Caco-2 (cell line): ENCODE measurements at regions not wholly inside any gene's neighbourhood (a gene's known extent, or its start where the extent isn't known, plus 50 kb on each side); places are given as distances from the start of the nearest gene placed in this dataset.

Experiments
- BruUV-seq: library from RNA; stranded (reverse); fragments of 400-500 nt; replicated peaks from 2 replicates; lab custom pipeline; 2021; lab: Mats Ljungman, UMichigan
- CTCF ChIA-PET: fragments of 300-600 bp; sonication (Branson Sonifier 250); formaldehyde crosslinking; loops from one replicate; lab custom pipeline; 2022; ENCODE audit warnings: antibody characterized with exemption; lab: Charles Lee
- POLR2A ChIA-PET: fragments of 300-600 bp; sonication (Branson Sonifier 250); formaldehyde crosslinking; loops from one replicate; lab custom pipeline; 2022; ENCODE audit warnings: antibody characterized with exemption; lab: Charles Lee
- DNase-seq, 2 experiments: peaks; one replicate each; pipeline versions ENCODE4 v3.0.0 to v3.0.0-alpha.2; 2020 to 2022
- H3K27me3 ChIP-seq: replicated peaks from 2 replicates; pipeline ENCODE4 v1.6.0; 2011; ENCODE audit warnings: low read length; ENCODE audit not compliant: control insufficient read depth, insufficient read depth
- H3K36me3 ChIP-seq: 2 replicates; pipeline ENCODE4 v1.5.1; 2011; ENCODE audit warnings: low read length; ENCODE audit not compliant: control insufficient read depth, insufficient read depth
- H3K4me1 ChIP-seq: fragments of 250-450 bp; sonication (Bioruptor Pico); 2 replicates; pipeline ENCODE4 v1.5.1; 2020; ENCODE audit warnings: mild to moderate bottlenecking
- H3K4me3 ChIP-seq: 2 replicates; pipeline ENCODE4 v1.5.1; 2011; ENCODE audit warnings: low read depth, mild to moderate bottlenecking, control low read depth, low read length
- H3K9me3 ChIP-seq: fragments of 250-450 bp; sonication (Bioruptor Pico); 2 replicates; pipeline ENCODE4 v1.5.1; 2020; ENCODE audit warnings: mild to moderate bottlenecking, moderate library complexity
- H3K27ac Mint-ChIP-seq: one replicate; pipeline ENCODE4 v1.8.0; 2022; ENCODE audit warnings: mixed read lengths; ENCODE audit not compliant: unreplicated experiment
- H3K27me3 Mint-ChIP-seq: one replicate; pipeline ENCODE4 v1.8.0; 2022; ENCODE audit warnings: mixed read lengths; ENCODE audit not compliant: insufficient read depth, unreplicated experiment
- H3K36me3 Mint-ChIP-seq: one replicate; pipeline ENCODE4 v1.8.0; 2022; ENCODE audit warnings: mild to moderate bottlenecking, mixed read lengths; ENCODE audit not compliant: insufficient read depth, unreplicated experiment
- H3K4me1 Mint-ChIP-seq: one replicate; pipeline ENCODE4 v1.8.0; 2022; ENCODE audit warnings: low read depth, mixed read lengths; ENCODE audit not compliant: unreplicated experiment
- H3K4me3 Mint-ChIP-seq: one replicate; pipeline ENCODE4 v1.8.0; 2022; ENCODE audit warnings: mild to moderate bottlenecking, moderate library complexity, mixed read lengths; ENCODE audit not compliant: unreplicated experiment
- H3K9me3 Mint-ChIP-seq: one replicate; pipeline ENCODE4 v1.8.0; 2022; ENCODE audit warnings: mixed read lengths; ENCODE audit not compliant: unreplicated experiment
- intact Hi-C: fragments of 100-400 bp; cut with micrococcal nuclease; formaldehyde crosslinking; loops from one replicate; pipeline ENCODE4 v1.10.0; 2022; ENCODE audit not compliant: unreplicated experiment
- TF ChIP-seq, protein P1 (sequence below), 2 experiments: fragments of 200-600 bp in 1 of 2; IDR thresholded peaks; 1 replicate in 1 of 2; 2 replicates in 1 of 2; pipeline versions ENCODE4 v1.5.1 to v1.8.0; 2011 to 2022; ENCODE audit warnings: antibody characterized with exemption in 1 of 2, control low read depth in 1 of 2, inconsistent platforms in 1 of 2, low read depth in 1 of 2, low read length in 1 of 2, mild to moderate bottlenecking in 1 of 2, moderate library complexity in 1 of 2; ENCODE audit not compliant: insufficient read depth in 1 of 2, severe bottlenecking in 1 of 2, unreplicated experiment in 1 of 2

DNA sequence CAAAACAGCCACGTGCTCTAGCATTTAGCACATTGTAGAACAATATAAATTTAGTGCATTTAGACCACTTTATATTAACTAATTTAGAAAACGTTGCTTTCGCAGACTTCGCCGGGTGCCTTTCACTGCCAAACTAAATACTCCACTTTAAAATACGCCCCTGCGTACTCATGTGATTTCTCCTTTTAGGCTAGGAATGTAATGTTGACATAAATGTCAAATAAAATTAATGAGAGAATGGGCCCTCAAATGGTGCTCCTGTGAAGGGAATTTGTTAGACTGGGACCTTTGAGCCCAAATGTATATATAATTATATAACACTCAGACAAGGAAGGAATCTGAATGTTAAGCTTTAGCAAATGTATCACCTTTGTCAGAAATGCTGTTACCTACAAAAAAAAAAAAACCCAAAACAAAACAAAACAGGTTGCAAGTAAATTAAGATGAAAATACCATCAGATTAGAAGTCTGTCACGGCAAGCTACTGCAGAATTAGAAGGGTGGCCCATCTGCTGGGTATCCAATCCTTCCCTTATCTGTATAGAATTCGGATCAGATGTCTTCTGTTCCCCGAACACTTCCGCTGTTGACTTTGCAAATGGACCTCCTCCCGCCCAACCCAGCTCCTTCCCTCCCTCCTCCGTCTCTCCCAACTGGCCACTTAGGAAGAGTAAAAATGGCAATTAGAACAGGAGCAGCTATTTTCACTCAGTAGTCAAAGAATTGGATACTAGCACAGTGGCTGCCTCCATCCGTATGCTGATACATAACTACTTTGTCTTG is 159.3 kb upstream of the FOXN3 start:
- CTCF ChIA-PET, result no interaction called here
- Histone ChIP-seq H3K36me3 (no peaks in the 10 kb centered on the region), H3K27me3 (no peaks in the 10 kb centered on the region), H3K4me3 (no peak overlapping the region), H3K9me3 (no peaks in the 10 kb centered on the region), H3K4me1 (no peaks in the 10 kb centered on the region)
- no peak overlapping the region for H3K27ac Mint-ChIP-seq
- intact Hi-C loops, result no loop called here
- POLR2A ChIA-PET, result no interaction called here
- H3K36me3 Mint-ChIP-seq, result no peaks in the 10 kb centered on the region
- no peak overlapping the region for H3K4me3 Mint-ChIP-seq
- no peaks in the 10 kb centered on the region for H3K27me3 Mint-ChIP-seq
- no peaks in the 10 kb centered on the region for H3K9me3 Mint-ChIP-seq
- BruUV-seq, result no TSS peak
- no peaks in the 10 kb centered on the region for H3K4me1 Mint-ChIP-seq
- TF ChIP-seq, protein P1, sequence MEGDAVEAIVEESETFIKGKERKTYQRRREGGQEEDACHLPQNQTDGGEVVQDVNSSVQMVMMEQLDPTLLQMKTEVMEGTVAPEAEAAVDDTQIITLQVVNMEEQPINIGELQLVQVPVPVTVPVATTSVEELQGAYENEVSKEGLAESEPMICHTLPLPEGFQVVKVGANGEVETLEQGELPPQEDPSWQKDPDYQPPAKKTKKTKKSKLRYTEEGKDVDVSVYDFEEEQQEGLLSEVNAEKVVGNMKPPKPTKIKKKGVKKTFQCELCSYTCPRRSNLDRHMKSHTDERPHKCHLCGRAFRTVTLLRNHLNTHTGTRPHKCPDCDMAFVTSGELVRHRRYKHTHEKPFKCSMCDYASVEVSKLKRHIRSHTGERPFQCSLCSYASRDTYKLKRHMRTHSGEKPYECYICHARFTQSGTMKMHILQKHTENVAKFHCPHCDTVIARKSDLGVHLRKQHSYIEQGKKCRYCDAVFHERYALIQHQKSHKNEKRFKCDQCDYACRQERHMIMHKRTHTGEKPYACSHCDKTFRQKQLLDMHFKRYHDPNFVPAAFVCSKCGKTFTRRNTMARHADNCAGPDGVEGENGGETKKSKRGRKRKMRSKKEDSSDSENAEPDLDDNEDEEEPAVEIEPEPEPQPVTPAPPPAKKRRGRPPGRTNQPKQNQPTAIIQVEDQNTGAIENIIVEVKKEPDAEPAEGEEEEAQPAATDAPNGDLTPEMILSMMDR (IDR thresholded peaks at IDR 0.05; ENCODE audit: insufficient read depth in 1 of 2, low read depth in 1 of 2, low read length in 1 of 2, severe bottlenecking in 1 of 2, unreplicated experiment in 1 of 2), result no peak
- no peak for DNase-seq

DNA sequence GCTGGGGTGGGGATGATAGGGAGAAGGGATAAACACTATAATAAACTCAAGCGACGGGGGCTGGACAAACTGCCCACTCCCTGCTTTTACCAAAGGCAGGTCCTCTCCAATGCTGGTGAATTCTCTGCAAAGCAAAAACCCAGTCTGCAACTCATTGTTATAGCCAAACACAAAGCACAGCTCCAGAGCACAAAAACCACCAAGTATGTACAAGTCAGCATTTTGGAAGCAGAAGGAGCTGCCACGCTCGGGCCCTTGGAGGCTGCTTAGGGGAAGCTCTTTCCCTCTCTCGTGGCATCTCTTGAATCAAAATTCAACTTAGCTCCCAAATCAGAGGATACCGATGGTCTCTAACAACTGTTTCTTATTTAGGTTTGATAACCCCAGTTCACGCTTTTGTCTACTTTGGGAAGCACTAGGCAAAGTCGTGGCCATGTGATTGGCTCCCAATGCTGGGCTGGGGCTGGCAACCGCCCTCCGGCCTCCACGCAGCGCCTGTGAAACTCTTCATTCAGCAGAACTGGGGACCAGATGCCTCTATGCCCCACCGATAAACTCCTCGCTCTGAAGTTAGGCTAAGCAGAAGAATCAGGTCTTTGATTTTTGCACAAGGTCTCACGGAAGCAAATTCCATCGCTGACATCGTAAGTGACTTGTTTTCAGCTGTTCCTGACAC is 158.5 kb upstream of the FOXN3 start:
- no peak overlapping the region for H3K4me3 Mint-ChIP-seq
- Histone ChIP-seq H3K9me3 (no peaks in the 10 kb centered on the region), H3K27me3 (no peaks in the 10 kb centered on the region), H3K4me1 (no peaks in the 10 kb centered on the region), H3K4me3 (no peak overlapping the region), H3K36me3 (no peaks in the 10 kb centered on the region)
- TF ChIP-seq, protein P1 (IDR thresholded peaks at IDR 0.05; ENCODE audit: insufficient read depth in 1 of 2, low read depth in 1 of 2, low read length in 1 of 2, severe bottlenecking in 1 of 2, unreplicated experiment in 1 of 2), result no peak
- H3K36me3 Mint-ChIP-seq, result no peaks in the 10 kb centered on the region
- intact Hi-C loops, result no loop called here
- POLR2A ChIA-PET, result no interaction called here
- H3K27ac Mint-ChIP-seq, result no peak overlapping the region
- H3K9me3 Mint-ChIP-seq, result no peaks in the 10 kb centered on the region
- CTCF ChIA-PET, result interaction anchor here (0.6 kb wide), 1 partner anchor 232 kb away, joined by 4 read pairs; no protein-coding TSS in a partner anchor
- no peaks in the 10 kb centered on the region for H3K27me3 Mint-ChIP-seq
- no peak for DNase-seq
- H3K4me1 Mint-ChIP-seq, result no peaks in the 10 kb centered on the region
- BruUV-seq, result no TSS peak

DNA sequence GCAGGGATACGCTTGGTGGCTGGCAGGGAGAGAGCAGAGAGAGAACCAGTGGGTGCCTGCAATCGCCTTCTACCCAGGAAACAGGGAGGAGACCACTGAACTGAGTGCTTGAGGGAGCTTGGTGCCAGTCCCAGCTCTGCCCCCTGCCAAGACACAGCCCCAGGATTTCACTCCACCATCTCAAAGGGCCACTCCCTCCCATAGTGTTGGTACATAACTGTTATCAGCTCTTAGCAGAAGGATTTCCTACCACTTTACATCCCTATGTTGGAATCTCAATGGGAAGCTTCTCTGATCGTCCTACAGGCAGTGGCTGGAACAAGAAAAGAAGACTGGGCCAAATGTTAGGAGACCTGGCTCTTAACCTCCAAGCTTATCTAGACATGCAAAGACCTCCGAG is 157.4 kb upstream of the FOXN3 start:
- Histone ChIP-seq H3K4me3 (no peak overlapping the region), H3K4me1 (no peaks in the 10 kb centered on the region), H3K27me3 (no peaks in the 10 kb centered on the region), H3K36me3 (no peaks in the 10 kb centered on the region), H3K9me3 (no peaks in the 10 kb centered on the region)
- Mint-ChIP-seq H3K9me3 (no peaks in the 10 kb centered on the region), H3K27ac (no peak overlapping the region), H3K36me3 (no peaks in the 10 kb centered on the region), H3K4me3 (no peak overlapping the region), H3K4me1 (no peaks in the 10 kb centered on the region), H3K27me3 (no peaks in the 10 kb centered on the region)
- ChIA-PET CTCF (no interaction called here), POLR2A (no interaction called here)
- intact Hi-C loops, result no loop called here
- no TSS peak for BruUV-seq
- TF ChIP-seq, protein P1 (IDR thresholded peaks at IDR 0.05; ENCODE audit: insufficient read depth in 1 of 2, low read depth in 1 of 2, low read length in 1 of 2, severe bottlenecking in 1 of 2, unreplicated experiment in 1 of 2), result no peak
- no peak for DNase-seq
